CD4-positive, alpha-beta T cell treated with Interferon alpha-2 for 1 hour (primary cell): ENCODE measurements at regions not wholly inside any gene's neighbourhood (a gene's known extent, or its start where the extent isn't known, plus 50 kb on each side); places are given as distances from the start of the nearest gene placed in this dataset.
"Not testable (repeated sequence)": the region's sequence is repeated elsewhere in the genome, so short reads cannot be mapped to it uniquely, and the experiment has no call there.

ENCODE experiments used
- DNase-seq, 2 donors: peaks; one replicate each; pipeline ENCODE4 v3.0.0-alpha.2; 2020 to 2022

DNA sequence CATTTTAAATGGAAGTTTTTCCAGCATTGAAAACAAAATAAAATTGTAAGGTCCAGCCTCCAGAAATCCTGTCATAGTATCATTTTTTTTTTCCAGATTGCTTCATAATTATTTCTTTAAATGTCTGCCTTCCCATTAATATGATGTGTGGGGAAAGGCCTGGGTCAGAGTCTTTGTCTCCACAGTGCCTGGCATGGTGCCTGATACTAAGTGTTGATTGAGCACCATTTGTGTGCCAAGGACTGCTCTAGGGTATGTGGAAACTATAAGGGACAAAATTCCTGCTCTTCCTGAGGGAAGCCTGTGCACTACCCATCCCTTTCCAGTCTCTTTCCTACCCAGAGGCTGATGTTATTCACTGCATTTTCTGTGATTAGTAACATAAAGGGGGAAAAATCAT, 53.1 kb upstream of the BEND4 start:
- no peak for DNase-seq

DNA sequence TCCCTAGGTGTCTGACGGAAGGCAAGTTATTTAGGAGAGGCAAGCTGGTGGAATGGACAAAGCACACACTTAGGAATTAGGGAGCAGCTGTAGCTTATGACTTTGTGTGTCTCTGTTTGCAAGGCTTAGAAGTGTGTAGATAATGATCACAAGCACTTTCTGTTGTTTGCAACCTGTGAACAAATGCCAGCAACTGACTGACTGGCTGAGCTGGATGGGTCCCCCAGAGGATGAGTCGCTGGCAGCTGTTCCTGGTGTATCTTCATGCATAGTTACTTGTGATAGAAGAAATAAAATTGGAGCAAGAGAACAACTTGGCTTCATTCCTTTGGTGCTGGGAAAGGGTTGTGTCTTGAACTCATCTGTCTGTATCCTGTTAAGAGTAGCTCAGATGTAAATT, 64.2 kb upstream of the BEND4 start:
- no peak for DNase-seq

DNA sequence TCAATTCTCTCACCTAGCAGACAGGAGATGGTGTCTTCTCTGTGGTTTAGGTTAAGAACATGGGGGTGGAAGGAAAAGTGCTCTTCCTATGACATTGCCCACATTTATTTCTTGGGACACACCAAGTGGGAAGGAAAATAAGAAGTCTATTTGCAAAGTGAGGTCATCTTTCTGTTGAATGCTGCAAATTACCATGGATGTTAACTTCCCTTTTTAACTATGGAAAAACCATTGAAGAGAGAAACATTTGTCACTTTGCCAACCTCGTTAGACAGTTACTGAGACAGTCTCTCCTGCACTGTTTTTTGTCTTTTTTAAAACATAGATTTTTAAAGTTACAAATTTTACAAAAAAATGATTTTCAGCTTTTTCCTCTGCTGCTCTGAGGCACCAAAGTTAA, 72.8 kb upstream of the BEND4 start:
- no peak for DNase-seq

DNA sequence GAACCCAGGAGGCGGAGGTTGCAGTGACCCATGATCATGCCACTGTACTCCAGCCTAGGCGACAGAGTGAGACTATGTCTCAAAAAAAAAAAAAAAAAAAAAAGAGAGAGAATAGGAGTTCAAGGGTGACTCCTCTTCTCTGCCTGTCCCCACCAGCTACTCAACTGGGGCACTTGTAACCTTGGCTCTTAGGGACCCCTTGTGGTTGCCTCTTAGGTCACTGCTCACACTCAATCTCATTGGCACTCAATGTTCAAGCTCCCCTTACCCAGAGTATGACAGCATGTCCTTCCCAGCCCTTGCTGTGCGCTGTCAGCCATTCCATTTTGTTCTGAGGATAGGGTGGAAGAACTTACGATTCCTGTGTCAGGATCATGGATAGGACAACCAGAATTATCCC, 82.4 kb upstream of the BEND4 start:
- no peak for DNase-seq

DNA sequence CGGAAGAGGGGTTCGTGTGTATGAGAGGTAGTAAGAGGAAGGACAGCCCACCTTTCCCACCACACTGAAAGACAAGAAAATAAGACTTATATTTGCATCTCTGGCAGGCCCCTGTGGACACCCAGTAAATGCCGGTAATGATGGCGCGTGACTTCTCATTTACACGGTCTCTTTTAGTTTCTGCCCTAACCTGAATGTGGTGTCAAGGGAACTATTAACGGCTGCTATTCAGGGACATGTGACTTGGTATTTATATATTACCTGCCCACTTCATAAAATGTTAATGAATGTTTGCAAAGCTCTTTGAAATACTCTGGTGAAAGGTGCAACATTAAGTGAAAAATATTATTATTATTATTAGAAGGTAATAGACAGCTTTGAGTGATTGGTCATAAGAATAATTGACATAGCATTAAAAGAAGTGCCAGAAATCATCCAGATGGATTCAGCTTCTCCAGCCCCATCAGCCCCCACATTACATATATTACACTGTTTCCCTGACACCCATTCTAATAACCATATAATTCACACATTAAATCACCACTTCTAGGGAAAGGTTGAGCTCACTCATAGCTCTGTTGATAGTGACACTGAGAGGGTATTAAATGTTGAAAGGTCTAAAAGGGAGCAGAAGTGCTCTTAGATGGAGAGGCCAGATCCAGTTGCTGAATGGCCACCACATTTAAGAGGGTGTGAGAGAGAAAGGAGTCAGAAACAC, 83.0 kb upstream of the BEND4 start:
- no peak for DNase-seq

DNA sequence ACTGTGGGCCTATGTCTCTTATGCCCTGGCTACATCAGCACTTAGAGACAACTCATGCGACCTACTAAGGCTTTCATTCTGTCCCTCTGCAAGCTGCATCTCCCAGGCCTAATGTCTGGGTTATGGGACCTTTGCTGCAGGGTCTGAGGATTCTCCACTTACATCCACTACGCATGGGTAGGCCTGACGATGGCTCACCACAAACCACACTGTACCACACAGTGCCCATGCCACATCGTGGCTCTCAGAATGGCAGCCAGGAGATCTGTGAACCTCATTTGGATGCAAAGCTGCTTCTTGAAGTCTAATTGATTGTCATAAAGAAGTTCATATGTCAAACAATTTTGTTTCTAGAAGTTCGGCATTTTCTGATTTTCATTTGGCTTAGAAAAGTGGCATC, 84.6 kb upstream of the BEND4 start:
- no peak for DNase-seq

DNA sequence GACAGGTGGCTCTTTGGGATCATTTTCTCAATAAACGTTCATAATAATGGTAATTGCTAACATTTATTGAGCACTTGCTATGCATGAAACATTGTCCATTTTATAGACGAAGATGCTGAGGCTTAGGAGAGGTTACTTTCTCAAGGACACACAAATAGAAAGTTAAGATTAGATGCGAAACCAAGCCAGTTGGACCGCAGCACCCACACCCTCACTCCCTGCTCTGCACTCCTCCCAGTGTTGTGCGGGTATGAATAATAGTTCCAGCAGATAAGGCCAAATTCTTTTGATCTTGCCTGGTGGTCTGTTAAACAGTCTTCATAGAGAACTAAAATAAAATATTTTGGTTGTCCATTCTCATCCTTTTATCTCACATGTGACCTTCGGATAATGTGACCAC, 85.0 kb upstream of the BEND4 start:
- no peak for DNase-seq

DNA sequence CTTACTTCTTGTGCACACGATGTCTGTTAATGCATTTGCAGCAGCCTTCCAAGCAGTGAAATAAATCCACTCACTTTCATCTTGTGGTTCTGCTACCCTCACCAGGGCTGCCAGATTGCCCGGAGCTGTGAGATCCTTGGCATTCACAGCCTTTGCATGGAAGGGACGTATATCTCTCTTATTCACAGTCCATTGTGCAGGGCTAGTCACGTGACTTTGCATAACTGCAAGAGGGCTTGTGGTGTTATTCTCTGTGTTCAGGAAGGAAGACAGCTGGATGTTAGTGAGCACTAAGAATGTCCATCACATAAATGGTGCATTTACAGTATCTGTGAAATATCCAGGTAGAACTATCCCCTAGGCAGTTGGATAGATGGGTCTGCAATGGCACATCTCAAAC, 96.5 kb upstream of the BEND4 start:
- no peak for DNase-seq

DNA sequence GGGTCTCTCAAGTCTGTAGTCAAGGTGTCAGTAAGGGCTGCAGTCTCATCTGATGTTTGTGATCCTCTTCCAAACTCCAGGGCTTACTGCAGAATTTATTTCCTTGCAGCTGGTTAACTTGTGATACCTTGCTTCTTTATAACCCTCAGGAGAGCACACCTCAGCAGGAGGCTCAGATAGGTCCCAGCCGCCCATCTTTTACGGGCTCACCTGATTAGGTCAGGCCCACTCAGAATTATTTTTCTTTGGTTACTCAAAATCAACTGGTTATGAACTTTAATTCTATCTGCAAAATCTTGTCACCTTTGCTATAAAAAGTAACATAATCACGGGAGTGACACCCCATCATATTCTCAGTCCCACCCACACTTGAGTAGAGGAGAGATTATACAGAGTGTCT, 99.9 kb upstream of the BEND4 start:
- no peak for DNase-seq

DNA sequence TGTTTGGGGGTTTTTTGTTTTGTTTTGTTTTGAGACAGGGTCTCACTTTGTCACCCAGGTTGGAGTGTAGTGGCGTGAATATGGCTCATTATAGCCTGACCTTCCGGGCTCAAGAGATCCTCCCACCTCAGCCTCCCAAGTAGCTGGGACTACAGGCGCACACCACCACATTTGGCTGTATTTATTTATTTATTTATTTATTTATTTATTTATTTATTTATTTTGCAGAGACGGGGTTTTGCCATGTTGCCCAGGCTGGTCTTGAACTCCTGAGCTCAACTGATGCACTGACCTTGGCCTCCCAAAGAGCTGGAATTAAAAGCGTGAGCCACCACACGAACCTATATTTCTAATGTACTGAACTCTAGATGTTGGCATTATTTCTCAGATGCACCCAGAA, 105.2 kb upstream of the BEND4 start:
- DNase-seq, result not testable (repeated sequence)

DNA sequence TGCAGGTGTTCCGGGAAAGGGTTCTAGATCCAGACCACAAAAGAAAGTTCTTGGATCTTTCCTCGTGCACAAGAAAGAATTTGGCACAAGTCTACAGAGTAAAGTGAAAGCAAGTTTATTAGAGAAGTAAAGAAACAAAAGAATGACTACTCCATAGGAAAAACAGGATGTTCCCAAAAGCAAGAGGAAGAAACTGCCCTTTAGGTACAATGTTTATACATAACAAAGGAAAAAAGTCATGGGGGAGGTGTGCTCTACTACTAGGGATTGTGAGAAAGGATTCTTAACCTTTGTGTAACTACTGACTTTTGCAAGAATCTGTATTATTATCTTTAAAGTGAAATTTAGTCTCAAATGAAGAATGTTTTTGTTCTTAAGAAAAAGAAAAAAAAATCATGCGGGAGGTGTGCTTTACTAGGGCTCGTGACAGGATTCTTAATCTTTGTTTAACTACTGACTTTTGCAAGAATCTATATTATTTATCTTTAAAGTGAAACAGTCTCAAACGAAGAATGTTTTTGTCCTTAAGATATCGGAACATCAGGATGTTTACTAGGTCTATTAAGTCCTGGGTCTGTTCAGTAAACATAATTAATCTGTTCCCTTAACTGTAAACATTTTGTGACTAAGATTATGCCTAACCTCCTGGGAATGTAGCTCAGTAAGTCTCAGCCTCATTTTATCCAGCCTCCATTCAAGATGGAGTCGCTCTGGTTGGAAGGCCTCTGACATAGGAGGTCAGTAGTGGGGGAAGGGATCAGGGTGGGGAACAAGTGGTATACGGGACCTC, 110.4 kb upstream of the BEND4 start:
- no peak for DNase-seq

DNA sequence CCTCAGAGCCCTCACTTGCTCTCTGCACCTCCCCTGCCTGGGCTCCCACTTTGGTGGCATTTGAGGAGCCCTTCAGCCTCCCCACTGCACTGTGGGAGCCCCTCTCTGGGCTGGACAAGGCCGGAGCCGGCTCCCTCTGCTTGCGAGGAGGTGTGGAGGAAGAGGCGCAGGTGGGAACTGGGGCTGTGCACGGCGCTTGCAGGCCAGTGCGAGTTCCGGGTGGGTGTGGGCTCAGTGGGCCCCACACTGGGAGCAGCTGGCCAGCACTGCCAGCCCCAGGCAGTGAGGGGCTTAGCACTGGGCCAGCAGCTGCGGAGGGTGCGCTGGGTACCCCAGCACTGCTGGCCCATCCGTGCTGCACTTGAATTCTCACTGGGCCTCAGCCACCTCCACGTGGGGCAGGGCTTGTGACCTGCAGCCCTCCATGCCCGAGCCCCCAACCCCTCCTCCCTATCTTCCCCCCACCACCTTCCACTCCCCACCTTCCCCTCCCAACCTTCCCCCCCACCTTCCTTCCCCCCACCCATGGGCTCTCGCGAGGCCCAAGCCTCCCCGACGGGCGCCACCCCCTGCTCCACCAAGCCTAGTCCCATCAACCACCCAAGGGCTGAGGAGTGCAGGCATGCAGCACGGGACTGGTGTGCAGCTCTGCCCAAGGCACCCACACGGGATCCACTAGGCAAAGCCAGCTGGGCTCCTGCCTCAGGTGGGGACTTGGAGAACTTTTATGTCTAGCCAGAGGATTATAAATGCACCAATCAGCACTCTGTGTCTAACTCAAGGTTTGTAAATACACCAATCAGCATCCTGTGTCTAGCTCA, 113.5 kb upstream of the BEND4 start:
- no peak for DNase-seq

DNA sequence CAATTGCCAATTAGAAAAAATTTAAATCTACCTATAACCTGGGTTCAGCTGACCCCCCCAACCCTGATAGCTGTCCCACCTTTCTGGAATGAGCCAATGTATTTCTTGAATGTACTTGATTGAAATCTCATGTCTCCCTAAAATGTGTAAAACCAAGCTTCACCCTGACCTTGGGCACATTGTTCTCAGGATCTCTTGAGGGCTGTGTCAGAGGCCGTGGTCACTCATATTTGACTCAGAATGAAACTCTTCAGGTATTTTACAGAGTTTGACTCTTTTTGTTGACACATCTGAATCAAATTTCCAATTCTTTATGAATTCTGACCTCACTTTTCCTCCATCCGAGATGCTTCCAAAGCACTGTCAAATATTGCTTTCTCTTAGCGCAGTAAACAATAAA, 115.3 kb upstream of the BEND4 start:
- DNase-seq, result no peak

DNA sequence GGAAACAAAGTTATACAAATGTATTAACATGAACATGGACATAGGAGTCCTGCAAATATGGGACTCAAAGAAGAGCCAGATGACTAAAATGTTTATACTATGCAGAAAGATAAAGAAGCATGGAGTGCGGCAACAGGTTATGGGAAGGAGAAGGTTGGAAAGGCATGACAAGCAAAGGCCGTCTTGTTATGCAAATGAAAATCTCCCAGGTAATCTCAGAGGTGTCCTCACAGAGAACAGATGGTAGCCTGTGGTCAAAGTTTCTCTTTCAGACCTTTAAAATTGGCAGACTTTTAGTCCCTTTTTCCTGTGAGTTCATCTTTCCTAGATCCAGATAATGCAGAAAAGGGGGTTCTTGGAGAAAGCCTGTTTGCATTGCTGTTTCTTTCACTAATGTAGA, 116.4 kb upstream of the BEND4 start:
- no peak for DNase-seq

DNA sequence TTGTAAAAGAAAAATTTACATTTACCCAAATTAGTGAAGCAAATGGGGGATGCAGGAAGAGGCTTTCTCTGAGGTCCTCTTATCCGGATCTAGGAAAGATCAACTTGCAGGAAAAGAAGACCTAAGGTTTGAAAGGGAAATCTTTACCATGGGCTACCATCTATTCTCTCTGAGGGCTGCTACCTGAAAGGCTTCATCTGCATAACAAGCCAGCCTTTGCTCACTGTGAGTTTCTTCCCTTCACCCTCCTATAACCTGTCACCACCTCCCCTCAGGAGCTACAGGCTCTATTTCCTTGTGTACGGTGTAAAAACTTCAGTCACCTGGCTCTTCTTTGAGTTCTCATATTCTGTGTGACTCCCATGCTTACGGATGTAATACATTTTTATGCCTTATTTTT, 118.6 kb upstream of the BEND4 start:
- DNase-seq, result no peak

DNA sequence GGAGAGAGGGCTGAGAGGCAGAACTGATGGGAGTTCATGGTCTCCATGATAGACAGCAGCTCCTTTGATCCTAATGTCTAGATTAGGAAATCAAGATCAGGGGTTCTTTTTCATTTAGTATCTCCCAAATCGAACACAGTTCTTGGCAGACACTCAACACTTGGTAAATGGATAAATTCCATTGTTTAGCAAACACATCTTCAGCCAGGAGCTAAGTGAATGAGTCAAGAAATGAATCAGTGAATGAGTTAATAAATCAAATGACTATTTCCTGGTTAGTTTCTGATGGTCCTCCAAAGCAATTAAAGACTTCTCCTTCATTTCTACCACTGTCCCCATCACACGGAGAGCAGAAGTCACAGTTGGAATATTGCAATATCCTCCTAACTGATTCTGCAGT, 120.0 kb upstream of the SHISA3 start:
- no peak for DNase-seq

DNA sequence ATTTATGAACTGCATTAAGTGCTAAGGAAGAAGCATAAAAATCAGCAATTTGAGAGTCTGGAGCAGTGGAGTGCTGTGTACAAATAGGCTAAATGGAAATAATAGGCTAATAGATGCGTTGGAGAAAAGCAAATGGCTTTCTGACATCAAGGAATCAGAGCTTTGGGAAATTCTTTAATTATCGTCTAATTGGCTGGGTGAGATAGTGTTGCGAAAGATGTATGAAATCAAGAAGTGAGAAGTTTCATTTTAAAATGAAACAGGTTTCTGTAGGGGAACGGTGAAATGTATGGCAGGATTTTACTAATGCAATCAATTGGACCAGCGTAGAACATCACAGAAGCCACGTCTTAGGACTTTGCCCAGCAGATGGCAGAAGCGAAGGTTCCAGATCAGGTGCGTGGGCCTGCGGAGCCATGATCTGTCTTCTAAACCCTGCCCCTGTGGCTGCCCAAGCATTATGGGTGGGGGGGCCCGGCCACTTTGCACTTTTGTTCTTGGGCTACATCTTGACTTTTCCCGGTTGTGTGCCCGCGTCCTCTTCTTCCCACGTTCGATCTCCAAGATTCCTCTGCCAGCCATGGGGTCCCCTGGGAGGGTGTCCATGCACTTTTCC, 118.5 kb upstream of the SHISA3 start:
- DNase-seq, result no peak

DNA sequence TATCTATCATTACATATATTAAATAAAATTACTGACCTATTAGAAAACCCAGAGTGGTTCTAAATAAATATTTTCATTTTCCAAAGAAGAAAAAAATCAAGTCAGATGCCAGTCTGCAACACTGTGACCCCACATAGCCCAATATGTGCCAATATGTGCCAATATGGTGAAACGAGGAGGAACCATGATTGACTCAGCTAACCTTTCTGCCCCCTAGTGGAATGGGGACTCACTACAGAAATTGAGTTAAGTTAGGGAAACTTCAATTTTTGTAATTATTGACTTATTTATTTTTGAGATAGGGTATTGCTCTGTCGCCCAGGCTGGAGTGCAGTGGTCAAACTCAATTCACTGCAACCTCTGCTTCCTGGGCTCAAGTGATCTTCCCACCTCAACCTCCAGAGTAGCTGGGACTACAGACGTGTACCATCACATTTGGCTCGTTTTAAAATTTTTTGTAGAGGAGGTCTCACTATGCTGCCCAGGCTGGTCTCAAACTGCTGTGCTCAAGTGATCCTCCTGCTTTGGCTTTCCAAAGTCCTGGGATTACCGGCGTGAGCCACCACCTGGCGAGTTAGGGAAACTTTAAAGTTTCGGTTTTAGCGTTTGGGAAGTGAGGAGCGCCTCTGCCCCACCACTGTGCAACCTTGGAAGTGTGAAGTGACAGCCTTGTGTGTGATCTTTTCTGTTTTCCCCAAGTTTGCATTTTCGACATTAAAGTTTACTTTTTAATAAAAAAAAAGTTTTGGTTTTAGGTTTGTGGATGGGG, 116.8 kb upstream of the SHISA3 start:
- peak in 1 of 2 donors; percentile 15 for DNase-seq

DNA sequence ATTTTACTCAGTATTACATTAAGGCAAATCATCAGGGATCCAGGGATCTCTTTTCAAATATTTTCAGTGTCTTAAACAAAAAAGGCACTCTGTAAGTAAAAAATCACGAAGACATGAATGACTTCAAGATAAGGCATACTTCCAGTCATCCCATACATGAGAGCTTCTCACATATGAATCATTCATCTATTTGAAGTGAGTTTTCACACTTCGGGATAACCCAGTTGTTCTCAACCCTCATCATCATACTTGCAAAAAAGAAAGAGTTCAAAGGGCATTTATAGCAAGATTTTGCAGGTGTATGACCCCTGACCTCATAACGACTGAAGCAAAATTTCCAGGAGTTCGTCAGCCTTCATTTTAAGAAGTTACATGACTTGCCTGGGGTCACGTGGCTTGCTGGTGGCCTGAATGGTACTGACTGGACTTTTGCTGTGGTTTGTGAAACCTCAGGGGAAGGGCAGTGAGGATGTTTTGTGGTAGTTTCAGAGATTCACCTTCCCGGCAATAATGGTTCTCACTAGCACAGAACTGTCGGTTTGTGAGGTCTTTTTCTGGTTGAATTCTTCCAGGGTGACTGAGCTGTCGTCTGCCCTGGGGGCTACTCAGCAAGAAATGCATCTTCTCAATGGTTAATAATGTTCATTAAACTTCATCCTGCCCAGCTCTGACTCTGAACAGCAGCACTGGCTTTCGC, 115.8 kb upstream of the SHISA3 start:
- no peak for DNase-seq

DNA sequence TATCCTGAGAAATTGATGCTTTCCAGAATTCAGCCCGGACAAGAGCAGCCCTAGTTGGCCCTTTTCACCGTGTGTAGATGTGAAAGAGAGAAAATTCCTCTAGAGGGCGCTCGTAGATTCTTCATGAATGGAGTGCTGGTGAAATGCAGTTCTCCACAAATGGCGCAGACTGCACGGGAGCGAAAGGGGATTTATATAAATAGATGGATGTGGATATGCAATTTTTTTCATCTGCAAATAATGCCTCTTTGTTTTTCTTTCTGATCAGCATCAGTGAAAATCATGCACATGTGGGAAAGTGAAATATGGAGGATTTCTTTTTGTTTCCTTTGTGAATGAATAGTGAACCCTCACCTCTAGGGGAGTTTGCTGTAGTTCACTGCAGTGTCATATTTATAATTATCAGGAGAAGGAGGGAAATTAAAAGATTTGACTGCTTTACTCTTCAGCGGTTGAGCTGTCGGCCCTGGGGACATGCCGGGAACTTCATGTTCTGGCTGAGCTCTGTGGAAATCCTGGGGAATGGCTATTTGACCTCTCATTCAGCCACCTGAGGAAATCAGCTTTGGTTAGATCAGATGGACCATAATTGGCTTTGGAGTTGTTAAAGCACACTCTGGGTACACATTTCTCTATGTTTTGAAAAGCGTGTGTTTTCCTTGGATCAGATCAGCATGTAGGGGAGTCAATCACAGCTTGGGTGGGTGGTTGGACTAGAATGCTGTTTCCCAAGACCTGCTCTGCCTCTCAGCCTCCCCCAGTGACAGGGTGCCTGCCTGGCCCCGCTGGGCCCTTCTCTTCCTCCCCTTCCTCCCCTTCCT, 115.0 kb upstream of the SHISA3 start:
- peak in 1 of 2 donors; percentile 49 for DNase-seq

DNA sequence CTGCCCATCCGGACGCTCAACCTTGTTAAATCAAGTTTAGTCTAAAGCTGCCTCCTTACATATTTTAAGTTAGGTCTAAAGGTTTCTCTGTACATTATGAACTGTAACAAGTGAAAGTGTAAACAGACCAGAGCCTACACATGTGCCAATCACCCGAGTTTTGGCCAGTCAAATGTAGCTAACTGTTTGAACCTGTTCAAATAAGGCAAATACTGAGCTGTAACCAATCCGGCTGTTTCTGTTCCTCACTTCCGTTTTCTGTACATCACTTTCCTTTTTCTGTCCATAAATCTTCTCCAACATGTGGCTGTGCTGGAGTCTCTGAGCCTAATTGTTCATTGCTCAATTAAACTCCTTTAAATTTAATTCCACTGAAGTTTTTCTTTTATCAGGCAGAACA, 113.3 kb upstream of the SHISA3 start:
- DNase-seq, result no peak
